Neuronal stem cell (in vitro differentiated cells): ENCODE measurements at regions not wholly inside any gene's neighbourhood (a gene's known extent, or its start where the extent isn't known, plus 50 kb on each side); places are given as distances from the start of the nearest gene placed in this dataset.

Experiments
- DNase-seq: peaks from one replicate; pipeline ENCODE4 v3.0.0-alpha.2; 2013; ENCODE audit warnings: low spot score
- H2AFZ ChIP-seq: one replicate; pipeline ENCODE4 v1.6.1; 2013; ENCODE audit warnings: mild to moderate bottlenecking, low read length, inconsistent platforms
- H2AK5ac ChIP-seq: 2 replicates; pipeline ENCODE4 v1.6.1; 2013; ENCODE audit warnings: low read depth, mild to moderate bottlenecking, inconsistent platforms, low read length, moderate library complexity, mixed read lengths
- H2BK120ac ChIP-seq: 2 replicates; pipeline ENCODE4 v1.6.1; 2013; ENCODE audit warnings: low read depth, mild to moderate bottlenecking, inconsistent platforms, low read length, moderate library complexity, mixed read lengths
- H2BK12ac ChIP-seq: one replicate; pipeline ENCODE4 v1.6.1; 2013; ENCODE audit warnings: low read length, inconsistent platforms
- H2BK15ac ChIP-seq: 2 replicates; pipeline ENCODE4 v1.6.1; 2013; ENCODE audit warnings: mild to moderate bottlenecking, low read length, inconsistent platforms, mixed read lengths
- H2BK5ac ChIP-seq: one replicate; pipeline ENCODE4 v1.6.1; 2013; ENCODE audit warnings: inconsistent platforms, mild to moderate bottlenecking, low read length, moderate library complexity
- H3K14ac ChIP-seq: one replicate; pipeline ENCODE4 v1.6.1; 2013; ENCODE audit warnings: low read length, inconsistent platforms
- H3K18ac ChIP-seq: 2 replicates; pipeline ENCODE4 v1.6.1; 2013; ENCODE audit warnings: low read length, inconsistent platforms
- H3K23ac ChIP-seq: 2 replicates; pipeline ENCODE4 v1.6.1; 2013; ENCODE audit warnings: low read depth, mild to moderate bottlenecking, mixed read lengths, low read length, inconsistent platforms; ENCODE audit not compliant: poor library complexity
- H3K27ac ChIP-seq: replicated peaks from 3 replicates; pipeline ENCODE4 v1.5.1; 2013; ENCODE audit warnings: low read length, inconsistent platforms
- H3K27me3 ChIP-seq, 3 experiments: 2 replicates each; pipeline ENCODE4 v1.6.1; 2013; ENCODE audit warnings: low read length in 3 of 3, mild to moderate bottlenecking in 2 of 3, inconsistent platforms in 1 of 3, low read depth in 1 of 3, mixed read lengths in 1 of 3, moderate library complexity in 1 of 3; ENCODE audit not compliant: control insufficient read depth in 3 of 3, insufficient read depth in 3 of 3
- H3K36me3 ChIP-seq, 2 donors: replicated peaks in 1 of 2; 2 replicates each; pipeline ENCODE4 v1.6.1; 2013; ENCODE audit warnings: low read length in 2 of 2; ENCODE audit not compliant: control insufficient read depth in 2 of 2, insufficient read depth in 2 of 2
- H3K4ac ChIP-seq: 2 replicates; pipeline ENCODE4 v1.6.1; 2013; ENCODE audit warnings: inconsistent platforms, mild to moderate bottlenecking, low read length, moderate library complexity
- H3K4me1 ChIP-seq, 2 donors: 1 replicate in 1 of 2; 2 replicates in 1 of 2; pipeline ENCODE4 v1.6.1; 2013; ENCODE audit warnings: low read length in 2 of 2, low read depth in 1 of 2; ENCODE audit not compliant: control insufficient read depth in 2 of 2, insufficient read depth in 1 of 2
- H3K4me2 ChIP-seq: one replicate; pipeline ENCODE4 v1.6.1; 2013; ENCODE audit warnings: mild to moderate bottlenecking, low read length, inconsistent platforms; ENCODE audit not compliant: insufficient read depth, poor library complexity, severe bottlenecking
- H3K4me3 ChIP-seq, 2 donors: 2 replicates each; pipeline ENCODE4 v1.5.1; 2013; ENCODE audit warnings: low read length in 2 of 2, mild to moderate bottlenecking in 2 of 2, inconsistent platforms in 1 of 2, moderate library complexity in 1 of 2
- H3K79me1 ChIP-seq: one replicate; pipeline ENCODE4 v1.6.1; 2013; ENCODE audit warnings: low read depth, mild to moderate bottlenecking, inconsistent platforms, low read length, moderate library complexity
- H3K9ac ChIP-seq: one replicate; pipeline ENCODE4 v1.6.1; 2013; ENCODE audit warnings: mild to moderate bottlenecking, low read depth, low read length, inconsistent platforms; ENCODE audit not compliant: poor library complexity
- H3K9me3 ChIP-seq, 2 donors: replicated peaks in 1 of 2; 2 replicates each; pipeline versions ENCODE3 to v1.6.1; 2013; ENCODE audit warnings: low read length in 2 of 2, mild to moderate bottlenecking in 2 of 2, inconsistent platforms in 1 of 2, low read depth in 1 of 2, mixed read lengths in 1 of 2, moderate library complexity in 1 of 2; ENCODE audit not compliant: control insufficient read depth in 2 of 2, insufficient read depth in 1 of 2
- H4K8ac ChIP-seq: one replicate; pipeline ENCODE4 v1.6.1; 2013; ENCODE audit warnings: low read depth, mild to moderate bottlenecking, inconsistent platforms, low read length, moderate library complexity
- H4K91ac ChIP-seq: one replicate; pipeline ENCODE4 v1.6.1; 2013; ENCODE audit warnings: low read length, low read depth, mild to moderate bottlenecking, inconsistent platforms; ENCODE audit not compliant: poor library complexity
- WGBS, 2 donors: extraction: QIAGEN DNeasy Blood & Tissue Kit; methylation state at CpG; one replicate each; pipeline ENCODE4 v1.1.7; 2013; ENCODE audit warnings: missing lambda C conversion rate in 2 of 2, mixed read lengths in 1 of 2; ENCODE audit not compliant: insufficient read length in 2 of 2, insufficient replicate concordance in 1 of 2; ENCODE audit errors: extremely low coverage in 2 of 2; 5-methylcytosine and 5-hydroxymethylcytosine counted together

DNA sequence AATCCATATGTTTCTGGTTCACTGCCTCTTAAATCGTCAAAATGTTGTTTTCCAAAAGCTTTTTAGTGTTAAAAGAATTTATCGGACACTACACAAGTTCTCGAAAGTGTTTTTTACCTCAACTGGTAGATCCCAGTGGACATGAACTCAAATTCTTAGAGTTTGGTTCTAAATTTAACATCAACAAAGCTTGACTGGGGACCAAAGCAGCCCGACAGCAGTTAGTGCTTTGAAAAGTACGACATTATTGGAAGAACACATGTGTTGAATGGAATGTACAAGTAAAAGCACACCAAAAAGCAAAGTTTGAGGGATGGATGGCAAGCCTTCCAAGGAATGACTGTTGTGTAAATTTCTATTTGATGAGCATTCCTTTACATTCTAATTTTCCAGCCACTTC, 803.9 kb upstream of the POU3F3 start:
- H3K4me2 ChIP-seq, result no peak overlapping the region
- no peak overlapping the region for H3K23ac ChIP-seq
- DNase-seq, result no peak
- no peak overlapping the region for H2BK12ac ChIP-seq
- no peak overlapping the region for H2BK5ac ChIP-seq
- H3K9ac ChIP-seq, result no peak overlapping the region
- H3K4me1 ChIP-seq, result peaks cover 0 to 12% of the 10 kb centered on the region in 2 donors
- no peak overlapping the region for H2BK120ac ChIP-seq
- H2AFZ ChIP-seq, result no peak overlapping the region
- H3K4ac ChIP-seq, result no peak overlapping the region
- no peak overlapping the region for H4K8ac ChIP-seq
- H2AK5ac ChIP-seq, result no peak overlapping the region
- H3K27ac ChIP-seq, result no peak overlapping the region
- no peak overlapping the region for H3K14ac ChIP-seq
- no peak overlapping the region for H4K91ac ChIP-seq
- WGBS, 2 donors, result no CpG with 5 or more reads among the region's 5 CpGs
- no peaks in the 10 kb centered on the region for H3K36me3 ChIP-seq
- H3K27me3 ChIP-seq, result no peaks in the 10 kb centered on the region
- no peaks in the 10 kb centered on the region for H3K79me1 ChIP-seq
- H3K4me3 ChIP-seq, result no peak overlapping the region
- no peak overlapping the region for H3K18ac ChIP-seq
- no peak overlapping the region for H2BK15ac ChIP-seq
- H3K9me3 ChIP-seq, result no peaks in the 10 kb centered on the region

DNA sequence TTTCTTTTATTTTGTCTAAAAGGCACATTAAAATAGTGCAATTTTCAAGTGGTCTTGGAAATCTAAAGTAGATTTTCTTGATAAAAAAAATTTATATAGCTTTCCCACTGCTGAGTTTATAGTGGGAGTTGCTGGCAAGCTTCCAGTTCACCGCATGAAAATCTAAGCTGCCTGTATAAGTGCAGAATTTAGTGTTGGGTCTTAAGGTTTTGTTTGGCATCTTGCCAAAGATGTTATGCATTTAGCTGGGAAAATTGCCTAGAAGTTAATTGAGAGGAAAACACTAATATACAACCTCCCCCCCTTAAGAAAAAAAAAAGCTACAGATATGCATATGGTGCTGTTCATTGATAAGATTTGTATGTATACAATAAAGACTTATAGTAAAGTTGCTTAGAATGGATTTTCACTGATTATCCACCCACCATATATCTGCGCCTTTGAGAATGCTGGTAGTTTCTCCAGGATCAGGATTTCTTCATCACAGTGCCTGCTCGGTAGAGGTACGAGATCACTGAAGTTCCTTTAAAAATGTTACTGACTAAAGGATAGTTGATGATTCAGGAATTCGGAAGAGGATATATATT, 803.2 kb upstream of the POU3F3 start:
- Histone ChIP-seq H3K23ac (no peak overlapping the region), H3K79me1 (no peaks in the 10 kb centered on the region), H2AFZ (no peak overlapping the region), H3K18ac (no peak overlapping the region), H3K4ac (no peak overlapping the region), H3K9me3 (no peaks in the 10 kb centered on the region), H3K4me1 (peaks cover 0 to 12% of the 10 kb centered on the region in 2 donors), H2AK5ac (no peak overlapping the region), H3K27me3 (no peaks in the 10 kb centered on the region), H2BK12ac (no peak overlapping the region), H2BK5ac (no peak overlapping the region), H3K4me2 (no peak overlapping the region), H4K91ac (no peak overlapping the region), H4K8ac (no peak overlapping the region), H3K36me3 (no peaks in the 10 kb centered on the region), H3K27ac (no peak overlapping the region), H3K14ac (no peak overlapping the region), H3K9ac (no peak overlapping the region), H3K4me3 (no peak overlapping the region), H2BK120ac (no peak overlapping the region), H2BK15ac (no peak overlapping the region)
- no CpG with 5 or more reads among the region's 5 CpGs for WGBS, 2 donors
- DNase-seq, result no peak

DNA sequence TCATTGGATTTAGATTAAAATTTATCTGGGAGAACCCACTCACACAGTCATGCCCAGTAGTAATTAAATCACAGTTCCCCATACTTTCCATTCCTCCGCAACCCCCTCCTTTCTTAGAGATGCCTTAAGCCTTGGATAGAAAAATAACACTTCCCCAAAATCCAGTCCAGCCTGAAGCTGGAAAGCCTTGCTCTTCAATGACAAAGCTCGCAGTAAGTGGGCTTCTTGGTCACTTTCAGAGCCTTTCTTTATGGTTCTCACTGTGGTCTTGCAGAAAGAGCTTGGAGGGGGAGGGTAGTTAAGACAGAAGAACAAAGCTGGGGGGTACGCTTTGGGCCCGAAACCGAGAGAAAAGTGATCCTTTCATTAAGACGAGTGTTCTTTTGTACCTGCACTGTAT, 802.1 kb upstream of the POU3F3 start:
- Histone ChIP-seq H4K8ac (no peak overlapping the region), H3K79me1 (no peaks in the 10 kb centered on the region), H3K36me3 (no peaks in the 10 kb centered on the region), H2AK5ac (no peak overlapping the region), H3K18ac (no peak overlapping the region), H3K23ac (no peak overlapping the region), H3K9me3 (no peaks in the 10 kb centered on the region), H3K4me2 (peak overlapping the region; percentile 19), H2AFZ (peak overlapping the region; percentile 1), H3K9ac (no peak overlapping the region), H3K27ac (peak overlapping the region; percentile 76), H3K27me3 (no peaks in the 10 kb centered on the region), H3K14ac (no peak overlapping the region), H3K4me1 (peaks cover 0 to 12% of the 10 kb centered on the region in 2 donors), H2BK15ac (no peak overlapping the region), H2BK12ac (no peak overlapping the region), H4K91ac (no peak overlapping the region), H2BK120ac (no peak overlapping the region), H3K4me3 (no peak overlapping the region), H3K4ac (no peak overlapping the region), H2BK5ac (no peak overlapping the region)
- DNase-seq, result peak; percentile 55
- no CpG with 5 or more reads among the region's 6 CpGs for WGBS, 2 donors

DNA sequence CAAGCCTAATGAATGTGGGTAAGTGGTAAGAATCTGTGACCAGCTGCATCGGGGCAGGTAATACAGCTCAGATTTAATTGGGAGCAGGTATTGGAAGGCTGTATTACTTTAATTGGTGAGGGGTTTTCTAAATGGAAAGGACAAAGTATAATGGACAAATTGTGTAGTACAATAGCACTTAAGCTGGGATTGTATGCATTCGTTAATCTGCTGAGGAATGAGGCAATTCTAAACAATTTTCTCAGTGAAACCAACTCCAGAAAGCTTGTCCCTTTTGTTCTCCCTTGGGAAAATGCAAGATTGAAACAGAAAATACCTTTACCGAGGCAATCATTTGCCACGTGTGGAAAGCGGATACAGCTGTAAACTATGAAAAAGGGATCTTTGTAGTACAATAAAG, 801.6 kb upstream of the POU3F3 start:
- Histone ChIP-seq H3K4me3 (no peak overlapping the region), H2BK12ac (no peak overlapping the region), H2BK120ac (no peak overlapping the region), H3K14ac (no peak overlapping the region), H3K18ac (no peak overlapping the region), H3K9ac (no peak overlapping the region), H3K36me3 (no peaks in the 10 kb centered on the region), H3K4me2 (no peak overlapping the region), H3K4me1 (peaks cover 0 to 12% of the 10 kb centered on the region in 2 donors), H3K4ac (no peak overlapping the region), H2AFZ (no peak overlapping the region), H3K23ac (no peak overlapping the region), H2BK15ac (no peak overlapping the region), H2AK5ac (no peak overlapping the region), H3K79me1 (no peaks in the 10 kb centered on the region), H3K9me3 (peaks cover 0 to 2% of the 10 kb centered on the region in 2 donors), H3K27me3 (no peaks in the 10 kb centered on the region), H4K8ac (no peak overlapping the region), H3K27ac (peak overlapping the region; percentile 76), H2BK5ac (no peak overlapping the region), H4K91ac (no peak overlapping the region)
- WGBS, 2 donors, result no CpG with 5 or more reads among the region's 5 CpGs
- peak; percentile 79 for DNase-seq
